Uterus (tissue), 3 donors: ENCODE measurements at regions not wholly inside any gene's neighbourhood (a gene's known extent, or its start where the extent isn't known, plus 50 kb on each side); places are given as distances from the start of the nearest gene placed in this dataset.

Source experiments
- DNase-seq, 2 donors: peaks; one replicate each; pipeline ENCODE4 v3.0.0-alpha.2; 2019 to 2020
- H3K27ac ChIP-seq, 2 donors: fragments of 200-600 bp; sonication (generic); 1 replicate in 1 of 2; 2 replicates in 1 of 2; pipeline ENCODE4 v1.5.1; 2016 to 2018
- H3K27me3 ChIP-seq, 2 donors: fragments of 200-600 bp; sonication (generic); one replicate each; pipeline ENCODE4 v1.5.1; 2018 to 2019; ENCODE audit warnings: control low read depth in 1 of 2
- H3K36me3 ChIP-seq, 2 donors: fragments of 200-600 bp; sonication (generic); one replicate each; pipeline ENCODE4 v1.5.1; 2019; ENCODE audit warnings: control low read depth in 1 of 2
- H3K4me1 ChIP-seq, 2 donors: fragments of 200-600 bp; sonication (generic); one replicate each; pipeline ENCODE4 v1.5.1; 2018 to 2019; ENCODE audit warnings: control low read depth in 1 of 2
- H3K4me3 ChIP-seq, 2 donors: fragments of 200-600 bp; sonication (generic); 1 replicate in 1 of 2; 2 replicates in 1 of 2; pipeline ENCODE4 v1.5.1; 2018 to 2019; ENCODE audit warnings: mild to moderate bottlenecking in 1 of 2
- H3K9me3 ChIP-seq, 2 donors: fragments of 200-600 bp; sonication (generic); one replicate each; pipeline ENCODE4 v1.5.1; 2019; ENCODE audit warnings: control low read depth in 1 of 2
- POLR2A ChIP-seq, 2 donors: fragments of 450-650 bp; IDR thresholded peaks; one replicate each; pipeline ENCODE4 v1.6.1; 2016; ENCODE audit warnings: antibody characterized with exemption in 2 of 2, mild to moderate bottlenecking in 1 of 2, moderate library complexity in 1 of 2
- intact Hi-C: fragments of 100-400 bp; cut with DNase I; formaldehyde crosslinking; loops from one replicate; pipeline ENCODE4 v1.15.1; 2023; ENCODE audit warnings: low total_unique reads
- TF ChIP-seq, protein P1 (sequence below), 4 experiments: fragments of 200-600 bp in 2 of 4; fragments of 450-650 bp in 2 of 4; sonication (generic) in 2 of 4; IDR thresholded peaks; one replicate each; pipeline ENCODE4 v1.5.1; 2016 to 2019; ENCODE audit warnings: antibody characterized with exemption in 4 of 4, mild to moderate bottlenecking in 2 of 4, moderate library complexity in 1 of 4
- donor health status: DM: yes; HTN: yes; CAD: no.

DNA sequence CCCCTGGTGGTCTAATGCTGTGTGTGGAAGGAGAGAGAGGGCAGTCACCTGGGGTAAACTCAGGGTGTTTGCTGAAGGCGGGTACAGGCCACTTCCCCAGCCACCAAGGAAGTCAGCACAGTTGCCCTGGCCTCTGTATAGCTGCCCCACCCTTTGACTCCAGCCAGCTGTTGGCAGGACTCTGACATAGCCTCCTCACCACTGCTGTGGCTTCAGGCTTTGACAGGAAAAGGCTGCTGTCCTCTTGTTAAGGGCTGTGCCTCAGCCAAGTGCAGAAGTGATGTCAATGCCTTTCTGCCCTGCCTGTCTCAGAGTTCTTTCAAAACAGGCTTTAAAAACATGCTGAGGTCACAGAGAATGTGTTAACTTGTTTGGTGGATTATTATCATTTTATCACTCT, 487.2 kb upstream of the KLF4 start:
- H3K4me1 ChIP-seq = no peaks in the 10 kb centered on the region
- no peak overlapping the region for H3K4me3 ChIP-seq
- DNase-seq = peak; percentile 15 to 22
- no peaks in the 10 kb centered on the region for H3K27me3 ChIP-seq
- H3K27ac ChIP-seq = no peak overlapping the region
- intact Hi-C loops = no loop called here
- TF ChIP-seq, protein P1, sequence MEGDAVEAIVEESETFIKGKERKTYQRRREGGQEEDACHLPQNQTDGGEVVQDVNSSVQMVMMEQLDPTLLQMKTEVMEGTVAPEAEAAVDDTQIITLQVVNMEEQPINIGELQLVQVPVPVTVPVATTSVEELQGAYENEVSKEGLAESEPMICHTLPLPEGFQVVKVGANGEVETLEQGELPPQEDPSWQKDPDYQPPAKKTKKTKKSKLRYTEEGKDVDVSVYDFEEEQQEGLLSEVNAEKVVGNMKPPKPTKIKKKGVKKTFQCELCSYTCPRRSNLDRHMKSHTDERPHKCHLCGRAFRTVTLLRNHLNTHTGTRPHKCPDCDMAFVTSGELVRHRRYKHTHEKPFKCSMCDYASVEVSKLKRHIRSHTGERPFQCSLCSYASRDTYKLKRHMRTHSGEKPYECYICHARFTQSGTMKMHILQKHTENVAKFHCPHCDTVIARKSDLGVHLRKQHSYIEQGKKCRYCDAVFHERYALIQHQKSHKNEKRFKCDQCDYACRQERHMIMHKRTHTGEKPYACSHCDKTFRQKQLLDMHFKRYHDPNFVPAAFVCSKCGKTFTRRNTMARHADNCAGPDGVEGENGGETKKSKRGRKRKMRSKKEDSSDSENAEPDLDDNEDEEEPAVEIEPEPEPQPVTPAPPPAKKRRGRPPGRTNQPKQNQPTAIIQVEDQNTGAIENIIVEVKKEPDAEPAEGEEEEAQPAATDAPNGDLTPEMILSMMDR (IDR thresholded peaks at IDR 0.05) = no peak
- no peak for TF ChIP-seq POLR2A (IDR thresholded peaks at IDR 0.05)
- no peaks in the 10 kb centered on the region for H3K36me3 ChIP-seq
- H3K9me3 ChIP-seq = no peaks in the 10 kb centered on the region

DNA sequence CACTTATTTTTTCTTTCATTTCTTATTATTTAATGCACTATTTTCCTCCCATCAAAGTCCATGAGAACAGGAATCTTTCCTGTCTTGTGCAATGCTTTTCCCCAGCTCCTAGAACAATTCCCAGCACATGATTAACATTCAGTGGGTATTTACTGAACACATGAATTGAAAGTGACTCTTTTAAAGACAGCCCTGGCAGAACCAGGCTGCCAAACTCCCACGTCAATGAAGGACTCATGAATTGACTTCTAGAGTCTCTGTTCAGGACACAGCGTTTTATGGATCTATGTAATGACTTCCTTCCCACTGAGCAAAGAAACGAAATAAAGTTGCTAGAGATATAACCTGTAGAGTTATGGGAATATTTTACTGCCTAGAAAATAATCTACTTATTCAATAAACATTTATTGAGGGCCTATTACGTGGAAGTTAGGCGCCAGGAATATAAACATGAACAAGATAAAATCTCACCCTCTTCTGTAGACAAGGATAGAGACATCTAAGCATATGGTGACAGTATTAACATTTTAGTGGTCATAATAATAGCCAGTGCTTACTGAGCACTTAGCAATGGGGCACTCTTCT, 485.9 kb upstream of the KLF4 start:
- DNase-seq = peak in 1 of 2 donors; percentile 25
- Histone ChIP-seq H3K4me3 (no peak overlapping the region), H3K4me1 (no peaks in the 10 kb centered on the region), H3K9me3 (no peaks in the 10 kb centered on the region), H3K27ac (no peak overlapping the region), H3K36me3 (no peaks in the 10 kb centered on the region), H3K27me3 (no peaks in the 10 kb centered on the region)
- intact Hi-C loops = no loop called here
- TF ChIP-seq, protein P1 (IDR thresholded peaks at IDR 0.05) = no peak
- TF ChIP-seq POLR2A (IDR thresholded peaks at IDR 0.05) = no peak

DNA sequence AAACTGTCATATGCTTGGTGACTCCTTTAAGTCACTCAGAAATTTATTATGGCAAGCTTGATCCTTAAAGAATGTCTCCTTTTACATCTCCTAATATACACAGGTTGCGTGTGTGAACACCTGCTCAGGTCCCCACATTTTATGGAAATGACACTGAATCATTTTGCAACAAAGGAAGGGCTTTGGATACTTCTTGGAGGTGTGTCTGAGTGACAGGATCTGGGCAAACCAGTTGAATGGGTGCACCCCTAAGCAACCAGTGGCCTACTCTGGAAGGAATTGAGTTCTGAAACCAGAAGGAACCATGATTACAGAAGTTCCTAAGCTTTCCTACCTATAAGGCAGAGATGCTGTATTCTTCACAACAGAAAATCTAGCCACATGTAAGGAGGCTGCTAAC, 483.9 kb upstream of the KLF4 start:
- no peak overlapping the region for H3K4me3 ChIP-seq
- no peaks in the 10 kb centered on the region for H3K4me1 ChIP-seq
- no peak for DNase-seq
- no peaks in the 10 kb centered on the region for H3K27me3 ChIP-seq
- no peaks in the 10 kb centered on the region for H3K36me3 ChIP-seq
- intact Hi-C loops = no loop called here
- H3K9me3 ChIP-seq = no peaks in the 10 kb centered on the region
- TF ChIP-seq POLR2A (IDR thresholded peaks at IDR 0.05) = no peak
- TF ChIP-seq, protein P1 (IDR thresholded peaks at IDR 0.05) = no peak
- H3K27ac ChIP-seq = no peak overlapping the region

DNA sequence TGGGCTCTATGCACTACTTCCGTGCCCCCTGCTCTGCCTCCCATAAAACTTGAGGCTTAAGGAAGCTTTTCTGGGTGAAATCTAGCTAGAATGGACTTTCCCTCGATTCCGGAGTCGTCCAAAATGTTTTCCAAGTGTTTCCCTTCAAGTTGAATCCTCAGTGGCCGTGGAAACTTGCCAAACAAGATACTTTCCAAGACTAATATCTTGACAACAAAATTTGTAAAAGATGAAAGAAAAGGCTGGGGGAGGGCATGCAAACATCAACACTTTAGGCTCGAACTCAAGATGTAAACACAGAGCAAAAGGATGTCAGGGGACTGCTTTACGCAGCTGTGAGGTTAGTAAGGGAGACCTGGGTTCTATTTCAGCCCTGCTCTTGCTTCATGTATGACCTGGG, 482.8 kb upstream of the KLF4 start:
- H3K9me3 ChIP-seq = no peaks in the 10 kb centered on the region
- no peak for DNase-seq
- no peaks in the 10 kb centered on the region for H3K4me1 ChIP-seq
- no peak overlapping the region for H3K4me3 ChIP-seq
- intact Hi-C loops = no loop called here
- H3K27me3 ChIP-seq = no peaks in the 10 kb centered on the region
- H3K36me3 ChIP-seq = no peaks in the 10 kb centered on the region
- TF ChIP-seq, protein P1 (IDR thresholded peaks at IDR 0.05) = no peak
- no peak for TF ChIP-seq POLR2A (IDR thresholded peaks at IDR 0.05)
- no peak overlapping the region for H3K27ac ChIP-seq

DNA sequence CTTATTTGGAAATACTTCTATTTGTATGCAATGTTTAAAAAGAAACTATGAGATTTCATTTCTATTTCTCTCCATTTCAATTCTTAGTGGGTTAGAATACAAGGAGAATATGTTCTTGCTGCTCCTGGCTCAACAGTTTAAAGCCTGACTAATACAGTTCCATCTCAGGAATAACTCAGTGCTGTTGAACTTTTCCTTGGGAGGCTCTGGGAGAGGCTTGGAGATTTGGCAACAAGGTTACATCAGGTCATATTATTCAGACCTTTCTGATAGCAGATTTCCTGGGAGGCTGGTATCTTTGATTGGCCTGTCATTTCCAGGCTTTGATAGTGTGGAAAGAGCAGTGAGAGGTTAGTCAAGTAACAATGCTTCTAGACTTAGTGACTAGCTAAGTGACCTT, 481.7 kb upstream of the KLF4 start:
- TF ChIP-seq, protein P1 (IDR thresholded peaks at IDR 0.05) = no peak
- TF ChIP-seq POLR2A (IDR thresholded peaks at IDR 0.05) = no peak
- H3K27me3 ChIP-seq = no peaks in the 10 kb centered on the region
- H3K4me1 ChIP-seq = no peaks in the 10 kb centered on the region
- no peaks in the 10 kb centered on the region for H3K9me3 ChIP-seq
- no peak overlapping the region for H3K4me3 ChIP-seq
- intact Hi-C loops = no loop called here
- H3K27ac ChIP-seq = no peak overlapping the region
- no peaks in the 10 kb centered on the region for H3K36me3 ChIP-seq
- DNase-seq = no peak
